ENCODE measurements at regions not wholly inside any gene's neighbourhood (a gene's known extent, or its start where the extent isn't known, plus 50 kb on each side); places are given as distances from the start of the nearest gene placed in this dataset.
"Not testable (repeated sequence)": the region's sequence is repeated elsewhere in the genome, so short reads cannot be mapped to it uniquely, and the experiment has no call there.

DNA sequence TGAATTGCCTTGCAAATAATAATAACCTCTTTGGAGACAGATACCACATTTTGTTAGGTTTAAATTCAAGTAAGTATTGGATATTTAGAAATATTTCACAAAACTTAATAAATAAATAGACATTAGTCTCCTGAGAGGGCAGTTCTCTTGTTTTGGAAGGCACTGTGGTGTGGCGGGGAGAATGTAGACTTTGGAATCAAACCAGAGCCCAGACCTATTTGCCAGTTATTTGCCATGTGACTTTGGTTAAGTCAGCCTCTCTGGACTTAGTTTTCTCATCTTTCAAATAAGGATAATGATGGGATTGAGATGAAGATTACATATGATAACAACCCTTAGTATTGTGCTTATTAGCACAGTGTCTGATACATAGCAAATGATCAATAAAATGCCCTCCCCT lies 1835.6 kb downstream of the KHDRBS2 start:
- not testable (repeated sequence) for H3K27me3 ChIP-seq (replicated peaks; ENCODE audit: control insufficient read depth, insufficient read depth, low read length); H3K9ac ChIP-seq (ENCODE audit: low read length); H3K9me3 ChIP-seq (ENCODE audit: control insufficient read depth, low read length); H3K4me1 ChIP-seq (ENCODE audit: control insufficient read depth, insufficient read depth, low read length); H3K4me3 ChIP-seq (ENCODE audit: low read length); H3K36me3 ChIP-seq (ENCODE audit: control insufficient read depth, insufficient read depth, low read length, severe bottlenecking); DNase-seq (ENCODE audit: low read depth)

DNA sequence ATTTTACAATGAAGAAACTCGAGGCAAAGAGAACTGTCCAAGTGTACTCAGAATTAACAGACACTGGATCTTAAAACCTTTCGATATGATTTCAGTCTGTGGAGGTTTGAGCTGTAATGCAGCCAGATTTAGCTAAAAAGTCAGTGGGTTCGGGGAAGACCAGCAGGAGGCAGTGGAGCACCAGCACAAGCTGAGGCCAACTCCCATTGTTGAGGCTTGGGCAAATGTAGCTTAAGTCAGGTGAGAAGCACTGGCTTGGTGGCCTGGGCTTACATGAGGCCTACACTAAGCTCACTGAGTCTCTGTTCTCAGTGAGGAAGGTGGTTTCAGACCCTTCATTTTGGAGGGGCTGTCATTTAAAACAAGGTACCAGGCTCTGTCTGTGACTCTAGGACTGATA lies 1841.5 kb downstream of the KHDRBS2 start:
- not testable (repeated sequence) for H3K4me1 ChIP-seq (ENCODE audit: control insufficient read depth, insufficient read depth, low read length); H3K9ac ChIP-seq (ENCODE audit: low read length); H3K4me3 ChIP-seq (ENCODE audit: low read length); DNase-seq (ENCODE audit: low read depth); H3K36me3 ChIP-seq (ENCODE audit: control insufficient read depth, insufficient read depth, low read length, severe bottlenecking); H3K27me3 ChIP-seq (replicated peaks; ENCODE audit: control insufficient read depth, insufficient read depth, low read length); H3K9me3 ChIP-seq (ENCODE audit: control insufficient read depth, low read length)

DNA sequence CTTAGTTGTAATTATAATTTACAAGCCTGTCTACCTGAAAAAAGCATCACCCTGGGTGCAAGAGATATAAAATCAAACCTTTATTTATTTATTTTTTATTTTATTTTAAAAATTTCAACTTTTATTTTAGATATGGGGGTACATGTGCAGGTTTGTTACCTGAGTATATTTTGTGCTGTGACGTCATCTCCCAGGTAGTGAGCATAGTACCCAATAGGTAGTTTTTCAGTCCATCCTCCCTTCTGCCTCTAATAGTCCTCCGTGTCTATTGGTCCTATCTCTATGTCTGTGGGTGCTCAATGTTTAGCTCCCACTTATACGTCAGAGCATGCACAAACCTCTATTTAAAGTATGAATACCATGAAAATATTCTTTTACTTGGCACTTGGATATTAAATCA lies 1846.3 kb downstream of the KHDRBS2 start:
- H3K9ac ChIP-seq (ENCODE audit: low read length); DNase-seq (ENCODE audit: low read depth); H3K27me3 ChIP-seq (replicated peaks; ENCODE audit: control insufficient read depth, insufficient read depth, low read length); H3K4me3 ChIP-seq (ENCODE audit: low read length); H3K36me3 ChIP-seq (ENCODE audit: control insufficient read depth, insufficient read depth, low read length, severe bottlenecking); H3K4me1 ChIP-seq (ENCODE audit: control insufficient read depth, insufficient read depth, low read length); H3K9me3 ChIP-seq (ENCODE audit: control insufficient read depth, low read length): not testable (repeated sequence)

DNA sequence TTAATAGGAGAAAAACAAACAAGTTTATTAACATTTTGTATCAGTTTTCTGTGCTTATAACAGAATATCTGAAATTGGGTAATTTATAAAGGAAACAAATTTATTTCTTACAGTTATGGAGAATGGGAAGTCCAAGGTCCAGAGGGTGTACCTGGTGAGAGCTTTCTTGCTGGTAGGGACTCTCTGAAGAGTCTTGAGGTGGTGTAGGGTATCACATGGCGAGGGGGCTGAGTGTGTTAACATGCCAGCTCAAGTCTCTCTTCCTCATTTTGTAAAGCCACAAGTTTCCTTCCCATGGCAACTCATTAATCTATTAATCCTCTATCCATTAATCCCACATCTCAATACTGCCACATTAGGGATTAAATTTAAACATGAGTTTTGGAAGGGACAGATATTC lies 1863.3 kb downstream of the KHDRBS2 start:
- not testable (repeated sequence) for H3K9ac ChIP-seq (ENCODE audit: low read length); H3K4me1 ChIP-seq (ENCODE audit: control insufficient read depth, insufficient read depth, low read length); DNase-seq (ENCODE audit: low read depth); H3K27me3 ChIP-seq (replicated peaks; ENCODE audit: control insufficient read depth, insufficient read depth, low read length); H3K9me3 ChIP-seq (ENCODE audit: control insufficient read depth, low read length); H3K36me3 ChIP-seq (ENCODE audit: control insufficient read depth, insufficient read depth, low read length, severe bottlenecking); H3K4me3 ChIP-seq (ENCODE audit: low read length)

DNA sequence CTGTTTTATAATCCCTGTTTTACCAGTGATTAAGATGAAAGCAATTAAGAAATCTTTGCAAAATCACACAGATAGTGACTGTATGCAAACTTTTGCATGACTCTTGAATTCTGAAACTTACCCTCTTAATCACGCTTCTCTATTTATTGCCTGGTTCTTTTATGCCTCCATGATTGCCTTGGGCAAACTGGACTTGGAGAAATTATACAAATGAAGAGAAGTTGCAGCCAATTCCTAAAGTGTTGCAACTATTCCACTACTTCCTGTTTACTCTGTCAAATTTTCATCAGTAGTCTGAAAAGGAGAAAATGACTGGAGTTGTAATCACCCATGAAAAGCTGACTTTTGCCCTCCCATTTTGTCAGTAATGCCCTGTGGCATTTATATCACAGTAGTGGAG lies 1869.9 kb downstream of the KHDRBS2 start:
- not testable (repeated sequence) for H3K4me3 ChIP-seq (ENCODE audit: low read length); H3K9me3 ChIP-seq (ENCODE audit: control insufficient read depth, low read length); H3K36me3 ChIP-seq (ENCODE audit: control insufficient read depth, insufficient read depth, low read length, severe bottlenecking); H3K27me3 ChIP-seq (replicated peaks; ENCODE audit: control insufficient read depth, insufficient read depth, low read length); DNase-seq (ENCODE audit: low read depth); H3K9ac ChIP-seq (ENCODE audit: low read length); H3K4me1 ChIP-seq (ENCODE audit: control insufficient read depth, insufficient read depth, low read length)

DNA sequence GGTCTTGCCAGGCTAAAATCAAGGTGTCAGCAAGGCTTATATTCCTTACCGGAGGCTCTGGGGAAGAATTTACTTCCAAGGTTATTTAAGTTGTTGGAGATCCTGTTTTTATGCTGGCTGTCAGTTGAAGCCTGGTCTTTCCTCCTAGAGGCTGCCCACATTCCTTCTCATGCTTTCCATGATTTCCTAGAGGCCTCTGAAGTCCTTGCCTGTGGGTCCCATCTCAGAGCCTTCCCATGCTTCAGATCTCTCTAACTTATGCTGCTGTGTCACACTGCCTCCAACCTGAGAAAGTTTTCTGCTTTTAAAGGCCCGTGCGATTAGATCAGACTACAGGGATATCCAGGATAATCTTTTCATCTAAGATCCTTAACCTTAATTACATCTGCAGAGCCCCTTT lies 1877.3 kb downstream of the KHDRBS2 start:
- not testable (repeated sequence) for H3K36me3 ChIP-seq (ENCODE audit: control insufficient read depth, insufficient read depth, low read length, severe bottlenecking); H3K27me3 ChIP-seq (replicated peaks; ENCODE audit: control insufficient read depth, insufficient read depth, low read length); H3K4me1 ChIP-seq (ENCODE audit: control insufficient read depth, insufficient read depth, low read length); H3K9me3 ChIP-seq (ENCODE audit: control insufficient read depth, low read length); H3K9ac ChIP-seq (ENCODE audit: low read length); H3K4me3 ChIP-seq (ENCODE audit: low read length); DNase-seq (ENCODE audit: low read depth)

DNA sequence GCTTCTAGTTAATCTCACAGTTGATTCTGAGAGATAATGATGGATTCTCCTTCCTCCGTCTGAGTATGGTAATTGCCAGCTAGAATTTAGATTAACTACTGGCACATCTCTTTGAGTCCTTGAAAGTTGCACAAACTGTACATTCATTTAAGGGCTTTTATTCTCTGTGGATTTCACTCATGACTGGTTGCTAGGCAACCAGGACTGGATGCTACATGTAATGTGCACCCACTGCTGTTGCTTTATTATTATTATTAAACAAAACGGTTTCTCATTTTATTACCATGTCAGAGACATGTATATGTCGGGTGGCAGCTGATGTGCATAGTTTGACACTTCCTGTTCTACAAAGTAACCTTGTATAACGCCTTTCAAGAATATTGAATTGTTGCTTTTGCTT lies 1882.8 kb downstream of the KHDRBS2 start:
- not testable (repeated sequence) for H3K36me3 ChIP-seq (ENCODE audit: control insufficient read depth, insufficient read depth, low read length, severe bottlenecking); H3K27me3 ChIP-seq (replicated peaks; ENCODE audit: control insufficient read depth, insufficient read depth, low read length); H3K4me1 ChIP-seq (ENCODE audit: control insufficient read depth, insufficient read depth, low read length); H3K4me3 ChIP-seq (ENCODE audit: low read length); H3K9me3 ChIP-seq (ENCODE audit: control insufficient read depth, low read length); DNase-seq (ENCODE audit: low read depth); H3K9ac ChIP-seq (ENCODE audit: low read length)

DNA sequence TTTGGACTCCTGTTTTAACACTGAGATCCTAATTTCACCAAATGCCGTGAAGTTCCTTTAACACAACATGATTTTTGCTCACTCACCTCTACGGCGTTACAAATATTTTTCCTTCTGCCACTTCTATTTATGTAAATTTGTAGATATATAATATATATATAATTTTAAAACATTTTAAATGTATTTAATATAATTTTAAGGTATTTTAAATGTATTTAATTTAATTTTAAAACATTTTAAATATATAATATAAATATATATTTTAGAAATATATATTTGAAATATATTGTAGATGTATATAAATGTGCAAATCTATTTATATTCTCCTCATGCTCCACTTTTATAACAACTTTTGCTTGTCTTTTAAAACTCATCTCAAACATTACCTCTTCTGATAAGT lies 1883.5 kb downstream of the KHDRBS2 start:
- not testable (repeated sequence) for H3K27me3 ChIP-seq (replicated peaks; ENCODE audit: control insufficient read depth, insufficient read depth, low read length); H3K4me1 ChIP-seq (ENCODE audit: control insufficient read depth, insufficient read depth, low read length); H3K4me3 ChIP-seq (ENCODE audit: low read length); DNase-seq (ENCODE audit: low read depth); H3K36me3 ChIP-seq (ENCODE audit: control insufficient read depth, insufficient read depth, low read length, severe bottlenecking); H3K9ac ChIP-seq (ENCODE audit: low read length); H3K9me3 ChIP-seq (ENCODE audit: control insufficient read depth, low read length)

DNA sequence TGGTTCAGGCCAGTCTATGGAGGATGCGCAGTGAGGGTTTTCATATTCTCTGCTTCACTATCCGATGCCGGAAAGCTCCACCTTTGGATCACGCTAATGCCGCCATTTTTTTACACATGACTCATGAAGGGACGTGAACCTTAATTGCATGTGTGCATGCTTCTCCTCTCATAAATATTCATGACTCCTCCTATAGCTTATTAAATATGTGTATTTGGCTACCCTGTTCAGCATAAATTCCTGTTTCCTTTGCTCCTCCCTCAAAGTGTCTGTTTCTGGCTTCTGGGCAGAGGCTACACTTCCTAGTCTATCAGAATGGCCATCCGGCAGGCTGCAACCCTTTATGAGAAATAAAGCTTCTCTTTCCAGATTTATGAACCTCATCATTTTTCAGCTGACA lies 1890.8 kb downstream of the KHDRBS2 start:
- H3K4me3 ChIP-seq (ENCODE audit: low read length); H3K4me1 ChIP-seq (ENCODE audit: control insufficient read depth, insufficient read depth, low read length); DNase-seq (ENCODE audit: low read depth); H3K27me3 ChIP-seq (replicated peaks; ENCODE audit: control insufficient read depth, insufficient read depth, low read length); H3K9me3 ChIP-seq (ENCODE audit: control insufficient read depth, low read length); H3K36me3 ChIP-seq (ENCODE audit: control insufficient read depth, insufficient read depth, low read length, severe bottlenecking); H3K9ac ChIP-seq (ENCODE audit: low read length): not testable (repeated sequence)

DNA sequence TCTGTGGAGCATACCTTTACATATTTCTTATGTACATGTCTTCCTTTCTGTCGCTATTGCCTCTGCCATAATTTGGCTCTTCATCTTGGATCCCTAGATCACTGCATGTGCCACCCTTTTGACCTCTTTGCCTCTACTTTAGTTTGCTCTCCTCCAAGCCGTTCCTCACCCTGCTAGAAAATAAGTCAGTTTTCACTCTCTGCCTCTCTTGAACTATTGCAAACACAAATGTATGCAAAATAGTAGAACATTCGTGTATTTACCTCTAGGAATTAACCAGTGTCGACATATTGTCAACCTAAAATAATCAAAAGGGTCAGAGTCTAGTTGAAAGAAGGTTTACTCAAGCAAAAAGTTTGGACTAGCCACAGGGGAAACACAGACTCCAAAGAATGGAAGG lies 1893.1 kb downstream of the KHDRBS2 start:
- H3K36me3 ChIP-seq (ENCODE audit: control insufficient read depth, insufficient read depth, low read length, severe bottlenecking); H3K4me3 ChIP-seq (ENCODE audit: low read length); H3K27me3 ChIP-seq (replicated peaks; ENCODE audit: control insufficient read depth, insufficient read depth, low read length); H3K4me1 ChIP-seq (ENCODE audit: control insufficient read depth, insufficient read depth, low read length); H3K9ac ChIP-seq (ENCODE audit: low read length); H3K9me3 ChIP-seq (ENCODE audit: control insufficient read depth, low read length); DNase-seq (ENCODE audit: low read depth): not testable (repeated sequence)

DNA sequence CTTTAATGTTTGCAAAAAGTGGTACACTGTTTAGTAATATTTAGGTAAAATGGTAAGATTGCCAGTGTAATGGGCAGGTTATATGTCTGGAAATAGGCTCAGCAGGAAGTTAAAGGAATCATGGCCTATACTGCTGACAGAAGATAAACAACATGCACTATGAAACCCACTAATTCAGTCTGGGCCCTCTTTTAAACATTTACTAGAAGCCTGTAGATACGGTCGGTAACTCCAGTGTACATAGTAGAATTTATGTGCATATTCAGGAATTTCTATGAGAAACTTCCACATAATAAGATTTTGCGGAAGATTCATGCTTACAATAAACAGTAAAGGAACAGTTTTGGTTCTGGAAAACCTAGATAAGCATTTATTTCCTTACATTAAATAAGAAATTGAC lies 1896.9 kb downstream of the KHDRBS2 start:
- H3K4me1 ChIP-seq (ENCODE audit: control insufficient read depth, insufficient read depth, low read length); H3K9me3 ChIP-seq (ENCODE audit: control insufficient read depth, low read length); DNase-seq (ENCODE audit: low read depth); H3K4me3 ChIP-seq (ENCODE audit: low read length); H3K36me3 ChIP-seq (ENCODE audit: control insufficient read depth, insufficient read depth, low read length, severe bottlenecking); H3K9ac ChIP-seq (ENCODE audit: low read length); H3K27me3 ChIP-seq (replicated peaks; ENCODE audit: control insufficient read depth, insufficient read depth, low read length): not testable (repeated sequence)

DNA sequence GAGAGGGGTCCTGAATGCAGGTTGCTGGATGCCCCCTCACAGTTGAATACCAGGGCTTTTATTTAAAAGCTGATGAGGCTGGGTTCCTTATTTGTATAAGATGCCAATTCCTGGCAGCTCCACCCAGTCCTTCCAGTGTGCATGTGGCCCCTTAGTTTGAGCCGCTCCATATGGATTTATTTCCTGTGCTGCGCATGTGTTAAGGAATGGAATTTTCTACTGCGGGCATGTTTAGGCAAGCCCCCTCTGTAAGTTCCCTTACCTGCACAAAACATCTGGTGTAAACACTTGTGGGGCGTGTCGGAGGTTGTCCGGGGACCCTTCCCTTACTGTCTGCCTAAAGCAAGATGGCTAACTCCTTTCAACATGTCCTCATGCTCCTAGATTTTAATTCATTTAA lies 1901.4 kb downstream of the KHDRBS2 start:
- not testable (repeated sequence) for H3K36me3 ChIP-seq (ENCODE audit: control insufficient read depth, insufficient read depth, low read length, severe bottlenecking); H3K4me1 ChIP-seq (ENCODE audit: control insufficient read depth, insufficient read depth, low read length); DNase-seq (ENCODE audit: low read depth); H3K9ac ChIP-seq (ENCODE audit: low read length); H3K4me3 ChIP-seq (ENCODE audit: low read length); H3K27me3 ChIP-seq (replicated peaks; ENCODE audit: control insufficient read depth, insufficient read depth, low read length); H3K9me3 ChIP-seq (ENCODE audit: control insufficient read depth, low read length)

All from adipocyte (in vitro differentiated cells).